GM12875 (cell line): ENCODE measurements at regions not wholly inside any gene's neighbourhood (a gene's known extent, or its start where the extent isn't known, plus 50 kb on each side); places are given as distances from the start of the nearest gene placed in this dataset.
"Not testable (repeated sequence)": the region's sequence is repeated elsewhere in the genome, so short reads cannot be mapped to it uniquely, and the experiment has no call there.

Source experiments
- H3K4me3 ChIP-seq: one replicate; pipeline ENCODE4 v1.5.1; 2011; ENCODE audit warnings: low read depth, low read length, control low read depth
- TF ChIP-seq, protein P1 (sequence below): IDR thresholded peaks from 2 replicates; pipeline ENCODE4 v1.5.1; 2011; ENCODE audit warnings: low read depth, mild to moderate bottlenecking, control low read depth, inconsistent platforms, low read length, moderate library complexity, borderline replicate concordance; ENCODE audit not compliant: insufficient read depth

DNA sequence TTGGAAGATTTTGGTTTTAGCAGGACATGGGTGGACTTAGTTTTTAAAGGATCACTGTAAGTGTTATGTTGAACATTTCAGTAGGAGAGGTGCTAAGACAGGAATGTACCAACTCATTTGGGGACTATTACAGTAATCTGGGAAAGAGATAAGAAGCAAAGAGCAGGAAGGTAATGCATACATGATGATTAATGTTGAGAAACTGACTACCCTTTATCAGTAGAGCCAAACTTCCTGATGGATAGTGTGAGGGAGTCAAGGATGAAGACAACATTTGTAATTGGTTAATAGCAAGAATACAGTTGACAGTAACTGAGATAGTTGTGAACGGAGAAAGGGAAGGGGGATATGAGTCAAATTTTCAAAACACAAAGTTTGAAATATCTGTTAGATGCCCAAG, 421.9 kb upstream of the PRR20A start:
- no peak overlapping the region for H3K4me3 ChIP-seq
- TF ChIP-seq, protein P1, sequence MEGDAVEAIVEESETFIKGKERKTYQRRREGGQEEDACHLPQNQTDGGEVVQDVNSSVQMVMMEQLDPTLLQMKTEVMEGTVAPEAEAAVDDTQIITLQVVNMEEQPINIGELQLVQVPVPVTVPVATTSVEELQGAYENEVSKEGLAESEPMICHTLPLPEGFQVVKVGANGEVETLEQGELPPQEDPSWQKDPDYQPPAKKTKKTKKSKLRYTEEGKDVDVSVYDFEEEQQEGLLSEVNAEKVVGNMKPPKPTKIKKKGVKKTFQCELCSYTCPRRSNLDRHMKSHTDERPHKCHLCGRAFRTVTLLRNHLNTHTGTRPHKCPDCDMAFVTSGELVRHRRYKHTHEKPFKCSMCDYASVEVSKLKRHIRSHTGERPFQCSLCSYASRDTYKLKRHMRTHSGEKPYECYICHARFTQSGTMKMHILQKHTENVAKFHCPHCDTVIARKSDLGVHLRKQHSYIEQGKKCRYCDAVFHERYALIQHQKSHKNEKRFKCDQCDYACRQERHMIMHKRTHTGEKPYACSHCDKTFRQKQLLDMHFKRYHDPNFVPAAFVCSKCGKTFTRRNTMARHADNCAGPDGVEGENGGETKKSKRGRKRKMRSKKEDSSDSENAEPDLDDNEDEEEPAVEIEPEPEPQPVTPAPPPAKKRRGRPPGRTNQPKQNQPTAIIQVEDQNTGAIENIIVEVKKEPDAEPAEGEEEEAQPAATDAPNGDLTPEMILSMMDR, result no peak

DNA sequence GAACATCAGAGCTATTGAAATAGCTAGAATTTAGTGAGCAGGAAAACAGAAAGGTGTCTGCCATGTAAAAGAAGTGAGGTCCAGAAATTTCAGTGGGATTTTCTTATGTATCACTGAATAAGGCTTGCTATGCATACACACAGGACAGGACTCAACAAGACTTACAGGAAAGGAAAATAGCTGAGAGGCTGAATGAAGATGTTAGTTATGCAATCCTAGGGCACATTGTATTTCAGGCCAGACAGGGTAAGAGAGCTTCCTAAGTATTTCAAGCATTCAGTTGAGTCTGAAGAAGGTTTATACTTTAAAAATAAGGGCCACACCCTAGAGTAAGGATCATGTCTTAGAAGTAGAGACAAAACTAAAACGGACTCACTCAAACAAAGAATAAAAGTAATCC, 419.9 kb upstream of the PRR20A start:
- TF ChIP-seq, protein P1, result no peak
- no peak overlapping the region for H3K4me3 ChIP-seq

DNA sequence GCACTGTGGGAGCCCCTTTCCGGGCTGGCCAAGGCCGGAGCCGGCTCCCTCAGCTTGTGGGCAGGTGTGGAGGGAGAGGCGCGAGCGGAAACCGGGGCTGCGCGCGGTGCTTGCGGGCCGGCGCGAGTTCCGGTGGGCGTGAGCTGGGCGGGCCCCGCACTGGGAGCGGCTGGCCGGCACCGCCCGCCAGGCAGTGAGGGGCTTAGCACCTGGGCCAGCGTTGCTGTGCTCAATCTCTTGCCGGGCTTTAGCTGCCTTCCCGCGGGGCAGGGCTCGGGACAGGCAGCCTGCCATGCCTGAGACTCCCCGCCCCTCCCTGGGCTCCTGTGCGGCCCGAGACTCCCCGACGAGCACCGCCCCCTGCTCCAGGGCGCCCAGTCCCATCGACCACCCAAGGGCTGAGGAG, 405.2 kb upstream of the PRR20A start:
- TF ChIP-seq, protein P1, result no peak
- no peak overlapping the region for H3K4me3 ChIP-seq

- TF ChIP-seq, protein P1, result no peak
- no peak overlapping the region for H3K4me3 ChIP-seq
Observed at GRCh38 chr13:56736966-56737365, 403.8 kb upstream of the PRR20A start.

GRCh38 chr13:56752636-56753035, 388.1 kb upstream of the PRR20A start:
- TF ChIP-seq, protein P1, result no peak
- H3K4me3 ChIP-seq, result no peak overlapping the region

GRCh38 chr13:56755181-56755935, 385.4 kb upstream of the PRR20A start:
- H3K4me3 ChIP-seq, result no peak overlapping the region
- TF ChIP-seq, protein P1, result no peak

DNA sequence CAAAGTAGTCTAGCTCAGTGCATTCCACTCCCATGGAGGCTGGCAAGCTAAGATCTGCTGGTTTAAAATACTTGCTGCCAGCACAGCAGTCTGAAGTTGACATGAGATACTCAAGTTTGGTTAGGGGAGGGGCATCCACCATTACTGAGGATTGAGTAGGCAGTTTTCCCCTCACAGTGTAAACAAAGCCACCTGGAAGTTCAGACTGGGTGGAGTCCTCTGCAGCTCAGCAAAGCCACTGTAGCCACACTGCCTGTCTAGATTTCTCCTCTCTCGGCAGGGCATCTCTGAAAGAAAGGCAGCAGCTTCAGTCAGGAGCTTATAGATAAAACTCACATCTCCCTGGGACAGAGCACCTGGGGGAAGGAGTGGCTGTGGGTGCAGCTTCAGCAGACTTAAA, 377.4 kb upstream of the PRR20A start:
- H3K4me3 ChIP-seq, result not testable (repeated sequence)
